Right lobe of liver (tissue), 4 donors: ENCODE measurements at regions not wholly inside any gene's neighbourhood (a gene's known extent, or its start where the extent isn't known, plus 50 kb on each side); places are given as distances from the start of the nearest gene placed in this dataset.

ENCODE experiments used
- CTCF ChIP-seq, 4 donors: fragments of 200-600 bp in 3 of 4; fragments of 450-650 bp in 1 of 4; IDR thresholded peaks; one replicate each; pipeline versions ENCODE4 v1.5.1 to v1.8.0; 2016 to 2022; ENCODE audit warnings: antibody characterized with exemption in 4 of 4, mild to moderate bottlenecking in 2 of 4
- POLR2A ChIP-seq: fragments of 450-650 bp; IDR thresholded peaks from one replicate; pipeline ENCODE4 v1.6.1; 2017; ENCODE audit warnings: antibody characterized with exemption, mild to moderate bottlenecking
- donor health status: DM: no; HTN: no; CAD: no.
- donor health status: DM: no; HTN: no; CAD: no.
- donor health status: DM: no; HTN: yes; CAD: no.

- TF ChIP-seq POLR2A (no peak), CTCF (IDR thresholded peaks at IDR 0.05) (no peak)
Measured at GRCh38 chr1:203565981-203566380, 60.7 kb upstream of the ATP2B4 start.
